ENCODE measurements at regions not wholly inside any gene's neighbourhood (a gene's known extent, or its start where the extent isn't known, plus 50 kb on each side); places are given as distances from the start of the nearest gene placed in this dataset.

- no peak for TF ChIP-seq CTCF (IDR thresholded peaks at IDR 0.05)
- DNase-seq (no peak), ATAC-seq (no peak)
- Histone ChIP-seq H3K27me3 (no peaks in the 10 kb centered on the region), H3K27ac (no peak overlapping the region), H3K4me1 (no peaks in the 10 kb centered on the region), H3K4me3 (no peak overlapping the region), H3K9me3 (peaks cover 0 to 33% (median 0%) of the 10 kb centered on the region in 11 donors), H3K36me3 (no peaks in the 10 kb centered on the region)
- 77 to 81% methylated on average over 5 of the region's 5 CpGs for WGBS, 2 donors
- intact Hi-C loops (cut with DNase I) = no loop called here
Observed at GRCh38 chr3:158983216-158984099, 181.6 kb downstream of the MFSD1 start.

DNA sequence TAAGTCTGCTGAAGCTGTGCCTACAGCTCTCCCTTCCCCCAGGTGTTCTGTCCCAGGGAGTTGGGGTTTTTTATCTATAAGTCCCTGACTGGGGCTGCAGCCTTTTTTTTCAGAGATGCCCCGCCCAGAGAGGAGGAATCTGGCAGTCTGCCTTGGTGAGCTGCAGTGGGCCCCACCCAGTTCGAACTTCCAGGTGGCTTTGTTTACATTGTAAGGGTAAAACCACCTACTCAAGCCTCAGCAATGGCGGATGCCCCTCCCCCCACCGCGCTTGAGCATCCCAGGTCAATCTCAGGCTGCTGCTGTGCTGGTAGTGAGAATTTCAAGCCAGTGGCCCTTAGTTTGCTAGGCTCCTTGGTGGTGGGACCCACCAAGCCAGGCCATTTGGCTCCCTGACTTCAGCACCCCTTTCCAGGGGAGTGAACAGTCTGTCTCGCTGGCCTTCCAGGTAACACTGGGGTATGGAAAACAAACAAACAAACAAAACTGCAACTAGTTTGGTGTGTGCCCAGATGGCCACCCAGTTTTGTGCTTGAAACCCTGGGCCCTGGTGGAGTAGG lies 189.4 kb downstream of the MFSD1 start:
- 33 to 36% methylated on average over 6 of the region's 6 CpGs for WGBS, 2 donors
- Histone ChIP-seq H3K36me3 (no peaks in the 10 kb centered on the region), H3K9me3 (peaks cover 0 to 12% (median 0%) of the 10 kb centered on the region in 11 donors), H3K4me3 (no peak overlapping the region), H3K4me1 (no peaks in the 10 kb centered on the region), H3K27ac (no peak overlapping the region), H3K27me3 (no peaks in the 10 kb centered on the region)
- DNase-seq (no peak), ATAC-seq (no peak)
- no peak for TF ChIP-seq CTCF (IDR thresholded peaks at IDR 0.05)
- intact Hi-C loops (cut with DNase I) = no loop called here

GRCh38 chr3:158992463-158992862 lies 190.6 kb downstream of the MFSD1 start:
- H3K27me3 ChIP-seq = no peaks in the 10 kb centered on the region
- H3K27ac ChIP-seq = no peak overlapping the region
- intact Hi-C loops (cut with DNase I) = no loop called here
- peaks cover 0 to under 1% (median 0%) of the 10 kb centered on the region in 11 donors for H3K9me3 ChIP-seq
- ATAC-seq (no peak), DNase-seq (no peak)
- no peaks in the 10 kb centered on the region for H3K36me3 ChIP-seq
- TF ChIP-seq CTCF (IDR thresholded peaks at IDR 0.05) = no peak
- no peak overlapping the region for H3K4me3 ChIP-seq
- H3K4me1 ChIP-seq = no peaks in the 10 kb centered on the region

- intact Hi-C loops (cut with DNase I) = no loop called here
Observed at GRCh38 chr3:158994386-158994785, 192.5 kb downstream of the MFSD1 start.

More at GRCh38 chr3:158994386-158994785, 192.5 kb downstream of the MFSD1 start:
- Histone ChIP-seq H3K27ac (no peak overlapping the region), H3K36me3 (no peaks in the 10 kb centered on the region), H3K27me3 (no peaks in the 10 kb centered on the region), H3K4me3 (no peak overlapping the region), H3K9me3 (no peaks in the 10 kb centered on the region), H3K4me1 (no peaks in the 10 kb centered on the region)
- ATAC-seq (no peak), DNase-seq (no peak)
- TF ChIP-seq CTCF (IDR thresholded peaks at IDR 0.05) = no peak
- WGBS, 2 donors = 68 to 73% methylated on average over 4 of the region's 4 CpGs
